ENCODE measurements at regions not wholly inside any gene's neighbourhood (a gene's known extent, or its start where the extent isn't known, plus 50 kb on each side); places are given as distances from the start of the nearest gene placed in this dataset.

- TF ChIP-seq BCL3 (IDR thresholded peaks at IDR 0.05) (no peak), SMC3 (IDR thresholded peaks at IDR 0.05) (no peak), KDM1A (IDR thresholded peaks at IDR 0.05; ENCODE audit: low read depth) (no peak), POLR2A (IDR thresholded peaks at IDR 0.05; ENCODE audit: low read length) (no peak), RCOR1 (IDR thresholded peaks at IDR 0.05; ENCODE audit: low read depth, low read length) (no peak), RFX5 (IDR thresholded peaks at IDR 0.05) (no peak), NR3C1 (IDR thresholded peaks at IDR 0.05) (no peak), EHF (CRISPR knock-in tag; IDR thresholded peaks at IDR 0.05) (no peak), FOSB (CRISPR knock-in tag; IDR thresholded peaks at IDR 0.05) (no peak), HMGXB4 (CRISPR knock-in tag; IDR thresholded peaks at IDR 0.05; ENCODE audit: borderline replicate concordance) (no peak), ZNF302 (CRISPR knock-in tag; IDR thresholded peaks at IDR 0.05) (no peak), USF2 (IDR thresholded peaks at IDR 0.05) (no peak), ZSCAN20 (CRISPR knock-in tag; IDR thresholded peaks at IDR 0.05) (no peak), HEYL (CRISPR knock-in tag; IDR thresholded peaks at IDR 0.05) (no peak), TP53 (CRISPR knock-in tag; IDR thresholded peaks at IDR 0.05) (no peak), CBX2 (IDR thresholded peaks at IDR 0.05; ENCODE audit: borderline replicate concordance, low read depth) (no peak), ZFP36 (IDR thresholded peaks at IDR 0.05; ENCODE audit: borderline replicate concordance, partially characterized antibody) (no peak)
- TF ChIP-seq, protein P1, sequence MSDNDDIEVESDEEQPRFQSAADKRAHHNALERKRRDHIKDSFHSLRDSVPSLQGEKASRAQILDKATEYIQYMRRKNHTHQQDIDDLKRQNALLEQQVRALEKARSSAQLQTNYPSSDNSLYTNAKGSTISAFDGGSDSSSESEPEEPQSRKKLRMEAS (IDR thresholded peaks at IDR 0.05) = no peak
- Histone ChIP-seq H3K4me3 (no peak overlapping the region), H3K9me3 (no peaks in the 10 kb centered on the region), H3K4me2 (no peak overlapping the region), H3K4me1 (no peaks in the 10 kb centered on the region), H3K27ac (no peak overlapping the region)
- FAIRE-seq = no peak
- WGBS (ENCODE audit: missing lambda C conversion rate) = 71% methylated on average over 2 of the region's 2 CpGs
- no peak for DNase-seq (ENCODE audit: low read depth in 1 of 2, low spot score in 1 of 2)
- ChIA-PET CTCF (interaction anchor here (0.6 kb wide), 1 partner anchor 67 kb away, joined by 4 read pairs; no protein-coding TSS in a partner anchor), POLR2A (no interaction called here)
- ATAC-seq = no peak
These were observed 119.3 kb upstream of the RIOK3 start for GRCh38 chr18:23333827-23334226.

DNA sequence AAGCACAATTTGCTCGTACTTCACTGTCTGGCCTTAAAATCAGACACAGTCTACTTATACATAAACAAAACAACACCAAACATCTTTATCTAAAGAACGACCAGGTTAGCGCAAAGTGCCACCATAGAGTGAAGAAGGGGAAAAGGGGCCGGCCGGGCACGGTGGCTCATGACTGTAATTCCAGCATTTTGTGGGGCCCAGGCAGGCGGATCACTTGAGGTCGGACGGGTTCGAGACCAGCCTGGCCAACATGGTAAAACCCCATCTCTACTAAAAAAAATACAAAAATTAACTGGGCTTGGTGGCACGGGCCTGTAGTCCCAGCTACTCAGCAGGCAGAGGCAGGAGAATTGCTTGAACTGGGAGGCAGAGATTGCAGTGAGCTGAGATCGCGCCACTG, 118.5 kb upstream of the RIOK3 start:
- FAIRE-seq (no peak), DNase-seq (ENCODE audit: low read depth in 1 of 2, low spot score in 1 of 2) (no peak), ATAC-seq (no peak)
- 90% methylated on average over 13 of the region's 13 CpGs for WGBS (ENCODE audit: missing lambda C conversion rate)
- no peak overlapping the region for H3K4me3 ChIP-seq
- H3K4me2 ChIP-seq = no peak overlapping the region
- no peaks in the 10 kb centered on the region for H3K9me3 ChIP-seq
- ChIA-PET CTCF (no interaction called here), POLR2A (no interaction called here)
- H3K27ac ChIP-seq = no peak overlapping the region
- H3K4me1 ChIP-seq = no peaks in the 10 kb centered on the region
- no peak for TF ChIP-seq MAZ (IDR thresholded peaks at IDR 0.05; ENCODE audit: borderline replicate concordance, low read depth, low read length)
- no peak for TF ChIP-seq PHF8 (IDR thresholded peaks at IDR 0.05; ENCODE audit: borderline replicate concordance, low read depth)
- TF ChIP-seq CBX8 (IDR thresholded peaks at IDR 0.05) = no peak

- Histone ChIP-seq H3K9me3 (no peaks in the 10 kb centered on the region), H3K4me1 (no peaks in the 10 kb centered on the region), H3K4me3 (no peak overlapping the region), H3K27ac (no peak overlapping the region), H3K4me2 (no peak overlapping the region)
- TF ChIP-seq GATA3 (IDR thresholded peaks at IDR 0.05; ENCODE audit: borderline replicate concordance) (no peak), RCOR1 (IDR thresholded peaks at IDR 0.05; ENCODE audit: low read depth, low read length) (no peak), SREBF2 (IDR thresholded peaks at IDR 0.05) (no peak), HEYL (CRISPR knock-in tag; IDR thresholded peaks at IDR 0.05) (no peak), PHF8 (IDR thresholded peaks at IDR 0.05; ENCODE audit: borderline replicate concordance, low read depth) (no peak), ZFP36 (IDR thresholded peaks at IDR 0.05; ENCODE audit: borderline replicate concordance, partially characterized antibody) (no peak), KDM1A (IDR thresholded peaks at IDR 0.05; ENCODE audit: low read depth) (no peak), HOXB5 (CRISPR knock-in tag; IDR thresholded peaks at IDR 0.05) (no peak), NR3C1 (IDR thresholded peaks at IDR 0.05) (no peak), POLR2AphosphoS2 (conservative IDR thresholded peaks at IDR 0.05; ENCODE audit: low read length) (no peak), ZC3H11A (IDR thresholded peaks at IDR 0.05) (no peak), HES2 (IDR thresholded peaks at IDR 0.05) (no peak)
- no peak for ATAC-seq
- POLR2A ChIA-PET = no interaction called here
- no peak for FAIRE-seq
- WGBS (ENCODE audit: missing lambda C conversion rate) = 88% methylated on average over 6 of the region's 6 CpGs
- CTCF ChIA-PET = no interaction called here
- DNase-seq (ENCODE audit: low read depth in 1 of 2, low spot score in 1 of 2) = no peak
These were observed 117.0 kb upstream of the RIOK3 start for GRCh38 chr18:23336101-23336500.

All from A549 (cell line).